ENCODE measurements at regions not wholly inside any gene's neighbourhood (a gene's known extent, or its start where the extent isn't known, plus 50 kb on each side); places are given as distances from the start of the nearest gene placed in this dataset.
A peak's percentile ranks its signal among the peaks of the same experiment; 100 is the strongest.
"Not testable (repeated sequence)": the region's sequence is repeated elsewhere in the genome, so short reads cannot be mapped to it uniquely, and the experiment has no call there.

DNA sequence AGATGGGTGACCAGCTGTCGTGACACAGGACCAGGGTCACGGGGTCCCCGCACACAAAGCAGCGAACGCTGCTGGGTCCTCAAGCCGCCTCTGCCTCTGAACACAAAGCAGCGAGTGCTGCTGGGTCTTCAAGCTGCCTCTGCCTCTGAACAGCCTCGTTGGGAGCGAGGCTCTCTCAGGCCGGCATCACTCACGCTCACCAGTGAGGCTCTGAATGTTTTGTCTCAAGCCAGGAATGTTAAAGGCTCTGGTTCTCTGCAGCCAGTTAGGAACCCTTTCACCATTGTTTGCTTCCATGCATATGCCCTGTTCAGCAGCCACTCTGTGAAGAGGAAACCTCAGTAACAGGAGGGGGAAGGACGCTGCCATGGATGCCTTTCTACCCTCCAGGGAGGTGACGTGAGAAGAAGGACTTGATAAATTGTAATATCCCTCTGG lies 82.7 kb upstream of the TAF11L2 start:
- no peak overlapping the region for H3K4me3 ChIP-seq
- no peak for DNase-seq (ENCODE audit: low read depth in 1 of 2, low spot score in 2 of 2)
- no peaks in the 10 kb centered on the region for H3K27me3 ChIP-seq (replicated peaks)
- no peaks in the 10 kb centered on the region for H3K4me1 ChIP-seq (replicated peaks)
- H3K27ac ChIP-seq = no peak overlapping the region
- H3K36me3 ChIP-seq = no peaks in the 10 kb centered on the region
- no peaks in the 10 kb centered on the region for H3K9me3 ChIP-seq (replicated peaks)

DNA sequence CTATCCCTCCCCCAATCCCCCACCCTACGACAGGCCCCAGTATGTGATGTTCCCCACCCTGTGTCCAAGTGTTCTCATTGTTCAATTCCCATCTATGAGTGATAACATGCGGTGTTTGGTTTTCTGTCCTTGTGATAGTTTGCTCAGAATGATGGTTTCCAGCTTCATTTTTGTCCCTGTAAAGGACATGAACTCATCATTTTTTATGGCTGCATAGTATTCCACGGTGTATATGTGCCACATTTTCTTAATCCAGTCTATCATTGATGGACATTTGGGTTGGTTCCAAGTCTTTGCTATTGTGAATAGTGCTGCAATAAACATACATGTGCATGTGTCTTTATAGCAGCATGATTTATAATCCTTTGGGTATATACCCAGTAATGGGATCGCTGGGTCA lies 81.7 kb upstream of the TAF11L2 start:
- not testable (repeated sequence) for H3K36me3 ChIP-seq; H3K9me3 ChIP-seq (replicated peaks); H3K27ac ChIP-seq; DNase-seq (ENCODE audit: low read depth in 1 of 2, low spot score in 2 of 2); H3K4me1 ChIP-seq (replicated peaks); H3K27me3 ChIP-seq (replicated peaks); H3K4me3 ChIP-seq

GRCh38 chr5:17424674-17425073 lies 73.4 kb upstream of the TAF11L2 start:
- H3K4me1 ChIP-seq (replicated peaks) = no peaks in the 10 kb centered on the region
- H3K36me3 ChIP-seq = no peaks in the 10 kb centered on the region
- H3K27me3 ChIP-seq (replicated peaks) = 0 out of 2 replicates have a peak, but pooled peaks cover 5% of the 10 kb centered on the region
- no peaks in the 10 kb centered on the region for H3K9me3 ChIP-seq (replicated peaks)
- H3K4me3 ChIP-seq = no peak overlapping the region
- DNase-seq (ENCODE audit: low read depth in 1 of 2, low spot score in 2 of 2) = no peak
- H3K27ac ChIP-seq = no peak overlapping the region

DNA sequence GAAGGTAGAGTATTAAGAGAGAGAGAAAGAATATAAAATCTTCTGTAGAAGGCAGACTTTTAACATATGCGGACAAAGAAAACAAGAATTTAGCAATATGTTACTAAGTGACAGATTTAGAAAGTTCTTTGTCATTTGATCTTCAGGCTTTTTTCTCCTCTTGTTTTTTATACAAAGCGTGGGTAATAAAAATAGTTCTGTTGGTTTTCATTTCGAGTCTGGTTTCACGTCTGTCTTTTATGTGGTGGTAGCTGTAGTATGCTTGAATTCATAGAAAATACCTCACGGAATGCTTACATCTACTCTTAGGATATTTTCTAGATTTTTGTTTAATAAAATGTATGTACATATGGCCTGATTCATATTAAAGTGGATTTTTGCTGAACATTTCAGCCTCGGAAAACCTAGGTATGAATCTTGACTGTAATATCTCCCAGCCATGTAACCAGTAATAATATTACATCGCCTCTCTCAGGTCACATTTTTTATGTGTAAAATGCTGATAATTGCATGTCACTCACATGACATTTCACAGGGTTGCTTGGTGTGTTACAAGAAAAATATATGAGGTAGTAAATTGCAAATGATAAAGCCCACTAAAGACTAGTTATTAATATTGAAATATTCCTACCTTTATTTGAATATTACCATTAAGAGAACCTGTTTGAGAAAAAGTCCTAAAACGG lies 72.5 kb upstream of the TAF11L2 start:
- Histone ChIP-seq H3K4me3 (no peak overlapping the region), H3K27ac (no peak overlapping the region), H3K4me1 (replicated peaks) (no peaks in the 10 kb centered on the region), H3K27me3 (replicated peaks) (0 out of 2 replicates have a peak, but pooled peaks cover 5% of the 10 kb centered on the region), H3K9me3 (replicated peaks) (no peaks in the 10 kb centered on the region), H3K36me3 (no peaks in the 10 kb centered on the region)
- DNase-seq (ENCODE audit: low read depth in 1 of 2, low spot score in 2 of 2) = no peak

- Histone ChIP-seq H3K9me3 (replicated peaks) (no peaks in the 10 kb centered on the region), H3K27ac (no peak overlapping the region), H3K4me1 (replicated peaks) (no peaks in the 10 kb centered on the region)
These were observed 71.8 kb upstream of the TAF11L2 start for GRCh38 chr5:17426104-17426749.

GRCh38 chr5:17428176-17428800 lies 69.7 kb upstream of the TAF11L2 start:
- DNase-seq (ENCODE audit: low read depth in 1 of 2, low spot score in 2 of 2) = no peak
- H3K36me3 ChIP-seq = no peaks in the 10 kb centered on the region
- H3K27me3 ChIP-seq (replicated peaks) = 0 out of 2 replicates have a peak, but pooled peaks cover 5% of the 10 kb centered on the region
- H3K27ac ChIP-seq = no peak overlapping the region
- no peaks in the 10 kb centered on the region for H3K4me1 ChIP-seq (replicated peaks)
- H3K4me3 ChIP-seq = no peak overlapping the region
- no peaks in the 10 kb centered on the region for H3K9me3 ChIP-seq (replicated peaks)

More at GRCh38 chr5:17426104-17426749, 71.8 kb upstream of the TAF11L2 start:
- no peak for DNase-seq (ENCODE audit: low read depth in 1 of 2, low spot score in 2 of 2)
- H3K36me3 ChIP-seq = no peaks in the 10 kb centered on the region
- H3K4me3 ChIP-seq = no peak overlapping the region
- H3K27me3 ChIP-seq (replicated peaks) = 0 out of 2 replicates have a peak, but pooled peaks cover 5% of the 10 kb centered on the region

- no peak overlapping the region for H3K27ac ChIP-seq
- no peak for DNase-seq (ENCODE audit: low read depth in 1 of 2, low spot score in 2 of 2)
- H3K4me3 ChIP-seq = no peak overlapping the region
- no peaks in the 10 kb centered on the region for H3K4me1 ChIP-seq (replicated peaks)
- no peaks in the 10 kb centered on the region for H3K9me3 ChIP-seq (replicated peaks)
- H3K27me3 ChIP-seq (replicated peaks) = 0 out of 2 replicates have a peak, but pooled peaks cover 5% of the 10 kb centered on the region
- no peaks in the 10 kb centered on the region for H3K36me3 ChIP-seq
These were observed 68.7 kb upstream of the TAF11L2 start for GRCh38 chr5:17429353-17429752.

DNA sequence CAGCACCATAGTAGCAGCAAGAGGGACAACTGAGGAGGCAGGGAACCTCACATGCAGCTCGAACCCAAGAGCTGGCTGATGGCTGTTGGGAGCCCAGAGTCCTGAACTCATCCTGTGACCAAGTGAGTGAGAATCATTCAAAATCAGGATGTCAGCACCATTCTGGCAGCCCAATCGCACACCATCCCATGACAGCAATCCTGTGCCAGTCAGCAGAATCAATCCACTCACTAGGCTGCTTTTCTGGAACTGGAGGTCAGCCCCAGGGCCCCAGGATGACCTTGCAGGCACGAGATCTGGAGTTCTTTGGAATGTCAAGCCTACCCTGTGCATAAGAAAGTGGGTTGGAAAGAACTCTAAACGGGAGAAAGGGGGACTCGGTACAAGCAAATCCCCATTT lies 67.8 kb upstream of the TAF11L2 start:
- Histone ChIP-seq H3K27me3 (replicated peaks) (0 out of 2 replicates have a peak, but pooled peaks cover 5% of the 10 kb centered on the region), H3K36me3 (no peaks in the 10 kb centered on the region), H3K9me3 (replicated peaks) (no peaks in the 10 kb centered on the region), H3K4me1 (replicated peaks) (no peaks in the 10 kb centered on the region), H3K4me3 (no peak overlapping the region), H3K27ac (no peak overlapping the region)
- DNase-seq (ENCODE audit: low read depth in 1 of 2, low spot score in 2 of 2) = no peak

DNA sequence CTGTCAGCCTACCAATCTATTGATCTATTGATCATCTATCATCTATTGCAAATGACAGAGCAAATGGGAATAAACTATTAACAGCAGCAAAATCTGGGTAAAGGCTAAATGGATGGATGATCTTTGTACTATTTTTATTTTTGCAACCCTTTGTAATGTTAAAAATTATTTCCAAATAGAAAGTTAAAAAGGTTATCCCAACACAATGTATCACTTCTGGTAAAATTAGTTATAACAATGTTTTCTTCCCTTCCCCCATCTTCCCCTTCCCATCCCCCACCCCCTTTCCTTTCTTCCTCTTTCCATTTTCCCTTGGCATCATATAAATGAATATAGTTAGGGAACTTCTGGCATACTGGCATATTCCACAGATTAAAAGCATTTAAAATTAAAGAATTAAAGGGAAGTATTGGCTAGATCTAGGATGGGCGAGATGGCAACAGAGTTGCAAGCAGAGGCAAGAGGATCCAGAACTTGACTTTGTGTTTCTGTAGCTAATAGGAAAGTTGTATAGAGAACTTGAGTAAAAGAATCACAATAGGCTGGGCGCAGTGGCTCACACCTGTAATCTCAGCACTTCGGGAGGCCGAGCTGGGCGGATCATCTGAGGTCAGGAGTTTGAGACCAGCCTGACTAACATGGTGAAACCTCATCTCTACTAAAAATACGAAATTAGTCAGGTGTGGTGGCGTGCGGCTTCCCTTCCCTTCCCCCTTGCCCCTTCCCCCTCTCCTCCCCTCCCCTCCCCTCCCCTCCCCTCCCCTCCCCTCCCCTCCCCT lies 66.6 kb upstream of the TAF11L2 start:
- Histone ChIP-seq H3K4me1 (replicated peaks) (peaks cover 6% of the 10 kb centered on the region), H3K9me3 (replicated peaks) (no peaks in the 10 kb centered on the region), H3K27ac (no peak overlapping the region), H3K27me3 (replicated peaks) (no peaks in the 10 kb centered on the region), H3K36me3 (no peaks in the 10 kb centered on the region), H3K4me3 (no peak overlapping the region)
- DNase-seq (ENCODE audit: low read depth in 1 of 2, low spot score in 2 of 2) = no peak

DNA sequence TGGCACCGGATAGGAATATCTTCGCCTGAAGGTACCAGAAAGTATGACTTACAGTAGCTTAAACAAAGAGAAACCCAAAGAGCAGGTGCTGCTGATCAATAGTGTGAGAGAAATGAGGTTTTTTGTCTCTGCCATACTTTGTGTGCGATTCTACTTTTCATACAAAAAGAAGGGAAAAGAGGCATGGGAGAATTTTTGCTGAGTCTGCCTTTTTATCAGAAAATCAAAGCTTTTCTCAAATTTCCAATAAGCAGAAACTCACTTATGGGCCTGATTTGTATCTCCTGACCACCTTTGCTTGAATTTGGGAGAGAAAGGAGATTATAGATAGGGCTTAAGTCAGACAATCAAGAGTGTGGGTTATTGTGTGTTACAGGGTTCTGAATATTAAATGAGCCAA lies 65.5 kb upstream of the TAF11L2 start:
- no peaks in the 10 kb centered on the region for H3K27me3 ChIP-seq (replicated peaks)
- peaks cover 15% of the 10 kb centered on the region for H3K4me1 ChIP-seq (replicated peaks)
- H3K4me3 ChIP-seq = no peak overlapping the region
- DNase-seq (ENCODE audit: low read depth in 1 of 2, low spot score in 2 of 2) = no peak
- no peaks in the 10 kb centered on the region for H3K36me3 ChIP-seq
- H3K27ac ChIP-seq = no peak overlapping the region
- H3K9me3 ChIP-seq (replicated peaks) = no peaks in the 10 kb centered on the region

- Histone ChIP-seq H3K4me1 (replicated peaks) (peaks cover 15% of the 10 kb centered on the region), H3K27me3 (replicated peaks) (no peaks in the 10 kb centered on the region), H3K4me3 (no peak overlapping the region), H3K9me3 (replicated peaks) (no peaks in the 10 kb centered on the region), H3K36me3 (no peaks in the 10 kb centered on the region), H3K27ac (no peak overlapping the region)
- no peak for DNase-seq (ENCODE audit: low read depth in 1 of 2, low spot score in 2 of 2)
These were observed 64.6 kb upstream of the TAF11L2 start for GRCh38 chr5:17433406-17433805.

DNA sequence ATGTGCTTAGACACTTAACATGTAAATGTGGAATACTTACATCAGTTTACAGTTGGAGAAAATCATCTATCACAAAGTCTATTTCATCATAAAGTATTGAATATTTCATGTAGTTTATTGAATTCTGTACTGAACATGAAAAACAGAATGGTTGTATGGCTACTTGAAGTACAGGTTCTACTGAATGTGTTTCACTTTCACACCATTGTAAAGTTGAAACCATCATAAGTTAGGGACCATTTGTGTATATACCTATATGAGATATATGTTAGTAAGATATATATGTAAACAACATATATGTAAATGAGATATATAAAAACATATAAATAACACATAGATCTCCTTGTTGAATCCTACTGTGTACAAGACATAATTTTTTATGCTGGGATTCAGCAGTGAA lies 63.0 kb upstream of the TAF11L2 start:
- no peaks in the 10 kb centered on the region for H3K27me3 ChIP-seq (replicated peaks)
- no peak for DNase-seq (ENCODE audit: low read depth in 1 of 2, low spot score in 2 of 2)
- peaks cover 15% of the 10 kb centered on the region for H3K4me1 ChIP-seq (replicated peaks)
- H3K9me3 ChIP-seq (replicated peaks) = no peaks in the 10 kb centered on the region
- H3K36me3 ChIP-seq = no peaks in the 10 kb centered on the region
- no peak overlapping the region for H3K4me3 ChIP-seq
- no peak overlapping the region for H3K27ac ChIP-seq

DNA sequence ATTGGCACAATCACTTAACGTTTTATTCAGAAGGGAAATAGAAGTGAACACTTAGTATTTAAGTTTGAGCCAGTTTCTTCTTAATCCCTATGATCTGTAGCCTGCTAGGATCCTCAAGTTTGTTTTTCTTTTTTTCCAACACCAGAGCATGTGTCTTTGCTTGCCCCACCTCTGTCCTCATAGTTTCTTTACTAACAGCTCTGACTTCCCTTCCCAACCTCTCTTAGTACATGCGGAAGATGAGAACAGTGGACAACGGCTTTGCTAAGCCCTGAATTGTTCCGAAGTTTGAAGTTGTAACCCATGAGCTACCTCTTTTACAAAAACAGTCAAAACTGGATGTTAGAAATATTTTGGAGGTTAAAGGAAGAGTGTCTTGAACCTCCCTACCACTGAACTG lies 61.7 kb upstream of the TAF11L2 start:
- H3K27me3 ChIP-seq (replicated peaks) = no peaks in the 10 kb centered on the region
- H3K9me3 ChIP-seq (replicated peaks) = no peaks in the 10 kb centered on the region
- peak in 1 of 2 experiments; percentile 54 for DNase-seq (ENCODE audit: low read depth in 1 of 2, low spot score in 2 of 2)
- H3K4me3 ChIP-seq = peak overlapping the region; percentile 14
- H3K36me3 ChIP-seq = no peaks in the 10 kb centered on the region
- H3K27ac ChIP-seq = peak overlapping the region; percentile 3
- H3K4me1 ChIP-seq (replicated peaks) = peaks cover 15% of the 10 kb centered on the region
